Smooth muscle cell (in vitro differentiated cells): ENCODE measurements at regions not wholly inside any gene's neighbourhood (a gene's known extent, or its start where the extent isn't known, plus 50 kb on each side); places are given as distances from the start of the nearest gene placed in this dataset.

Experiments used
- DNase-seq: peaks from one replicate; lab custom pipeline; 2025; ENCODE audit not compliant: unreplicated experiment; lab: John Stamatoyannopoulos, UW
- H2AFZ ChIP-seq: fragments of 200-600 bp; sonication (generic); 2 replicates; pipeline ENCODE4 v1.6.0; 2016; ENCODE audit warnings: antibody characterized with exemption, low read depth, mild to moderate bottlenecking
- H3F3A ChIP-seq: fragments of 200-600 bp; sonication (generic); 2 replicates; pipeline ENCODE4 v1.6.0; 2017; ENCODE audit warnings: antibody characterized with exemption, low read depth
- H3K27ac ChIP-seq: fragments of 200-600 bp; sonication (generic); 2 replicates; pipeline ENCODE4 v1.5.1; 2016; ENCODE audit warnings: low read depth, mild to moderate bottlenecking
- H3K27me3 ChIP-seq: fragments of 200-600 bp; sonication (generic); 2 replicates; pipeline ENCODE4 v1.6.1; 2016; ENCODE audit warnings: low read depth, mild to moderate bottlenecking
- H3K36me3 ChIP-seq: fragments of 200-600 bp; sonication (generic); 2 replicates; pipeline ENCODE4 v1.5.1; 2016; ENCODE audit warnings: low read depth
- H3K4me1 ChIP-seq: fragments of 200-600 bp; sonication (generic); 2 replicates; pipeline ENCODE4 v1.5.1; 2016; ENCODE audit warnings: low read depth
- H3K4me2 ChIP-seq: fragments of 200-600 bp; sonication (generic); 2 replicates; pipeline ENCODE4 v1.6.0; 2016; ENCODE audit warnings: mild to moderate bottlenecking
- H3K4me3 ChIP-seq: fragments of 200-600 bp; sonication (generic); 2 replicates; pipeline ENCODE4 v1.5.1; 2016; ENCODE audit warnings: mild to moderate bottlenecking
- H3K79me2 ChIP-seq: fragments of 200-600 bp; sonication (generic); 2 replicates; pipeline ENCODE4 v1.6.0; 2016; ENCODE audit warnings: low read depth, mild to moderate bottlenecking
- H3K9ac ChIP-seq: fragments of 200-600 bp; sonication (generic); 2 replicates; pipeline ENCODE4 v1.6.0; 2016; ENCODE audit warnings: low read depth
- H3K9me3 ChIP-seq: fragments of 200-600 bp; sonication (generic); replicated peaks from 2 replicates; pipeline ENCODE4 v1.5.1; 2016; ENCODE audit warnings: low read depth
- H4K20me1 ChIP-seq: fragments of 200-600 bp; sonication (generic); 2 replicates; pipeline ENCODE4 v1.6.0; 2016; ENCODE audit warnings: low read depth
- WGBS: methylation state at CpG from one replicate; pipeline ENCODE4 v1.1.7; 2016; ENCODE audit warnings: low lambda C conversion rate; 5-methylcytosine and 5-hydroxymethylcytosine counted together
- TF ChIP-seq, protein P1 (sequence below): fragments of 200-600 bp; sonication (generic); IDR thresholded peaks from 2 replicates; pipeline ENCODE4 v1.5.1; 2017; ENCODE audit warnings: borderline replicate concordance, mild to moderate bottlenecking, antibody characterized with exemption; ENCODE audit not compliant: insufficient read depth, poor library complexity, severe bottlenecking

DNA sequence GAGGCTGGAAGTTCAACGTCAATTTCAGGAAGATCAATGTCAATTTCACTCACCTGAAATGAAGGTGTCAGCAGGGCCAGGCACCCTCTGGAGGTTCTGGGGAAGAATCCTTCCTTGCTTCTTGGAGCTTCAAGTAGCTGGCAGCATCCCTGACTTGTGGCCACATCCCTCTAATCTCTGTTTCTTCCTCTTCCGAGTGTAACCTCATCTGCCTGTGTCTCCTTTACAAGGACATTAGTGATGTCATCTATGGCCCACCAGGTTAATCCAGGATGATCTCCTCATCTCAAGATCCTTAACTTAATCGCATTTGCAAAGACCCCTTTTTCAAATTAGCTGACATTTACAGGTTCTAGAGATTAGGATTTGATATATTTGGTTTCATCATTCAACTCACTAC, 240.8 kb upstream of the MTNR1B start:
- H3K4me2 ChIP-seq: no peak overlapping the region
- H3K79me2 ChIP-seq: no peaks in the 10 kb centered on the region
- H2AFZ ChIP-seq: no peak overlapping the region
- H3F3A ChIP-seq: no peaks in the 10 kb centered on the region
- no peaks in the 10 kb centered on the region for H3K4me1 ChIP-seq
- H3K36me3 ChIP-seq: no peaks in the 10 kb centered on the region
- no peak overlapping the region for H3K9ac ChIP-seq
- H3K27ac ChIP-seq: no peak overlapping the region
- peaks cover 3% of the 10 kb centered on the region for H3K27me3 ChIP-seq
- H4K20me1 ChIP-seq: no peaks in the 10 kb centered on the region
- 72% methylated on average over 3 of the region's 3 CpGs for WGBS
- TF ChIP-seq, protein P1, sequence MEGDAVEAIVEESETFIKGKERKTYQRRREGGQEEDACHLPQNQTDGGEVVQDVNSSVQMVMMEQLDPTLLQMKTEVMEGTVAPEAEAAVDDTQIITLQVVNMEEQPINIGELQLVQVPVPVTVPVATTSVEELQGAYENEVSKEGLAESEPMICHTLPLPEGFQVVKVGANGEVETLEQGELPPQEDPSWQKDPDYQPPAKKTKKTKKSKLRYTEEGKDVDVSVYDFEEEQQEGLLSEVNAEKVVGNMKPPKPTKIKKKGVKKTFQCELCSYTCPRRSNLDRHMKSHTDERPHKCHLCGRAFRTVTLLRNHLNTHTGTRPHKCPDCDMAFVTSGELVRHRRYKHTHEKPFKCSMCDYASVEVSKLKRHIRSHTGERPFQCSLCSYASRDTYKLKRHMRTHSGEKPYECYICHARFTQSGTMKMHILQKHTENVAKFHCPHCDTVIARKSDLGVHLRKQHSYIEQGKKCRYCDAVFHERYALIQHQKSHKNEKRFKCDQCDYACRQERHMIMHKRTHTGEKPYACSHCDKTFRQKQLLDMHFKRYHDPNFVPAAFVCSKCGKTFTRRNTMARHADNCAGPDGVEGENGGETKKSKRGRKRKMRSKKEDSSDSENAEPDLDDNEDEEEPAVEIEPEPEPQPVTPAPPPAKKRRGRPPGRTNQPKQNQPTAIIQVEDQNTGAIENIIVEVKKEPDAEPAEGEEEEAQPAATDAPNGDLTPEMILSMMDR: no peak
- no peaks in the 10 kb centered on the region for H3K9me3 ChIP-seq
- DNase-seq: no peak
- H3K4me3 ChIP-seq: no peak overlapping the region

DNA sequence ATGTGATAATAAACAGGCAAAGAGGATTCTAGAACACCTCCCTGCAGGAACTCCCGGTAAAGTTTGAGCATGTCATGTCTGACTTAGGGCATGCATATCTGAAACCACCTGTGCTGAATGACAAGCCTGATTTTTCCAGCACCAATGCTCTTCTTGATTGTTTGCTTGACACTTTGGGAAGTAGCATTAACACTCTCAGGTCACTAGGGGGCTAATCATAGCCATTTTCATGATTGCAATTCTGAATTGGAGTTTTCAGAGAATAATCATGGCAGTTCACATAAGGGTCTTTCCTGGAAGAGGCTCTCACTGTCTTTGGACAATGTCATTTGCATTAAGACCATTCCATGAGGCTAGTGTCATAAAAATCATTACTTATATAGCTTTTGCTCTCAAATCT, 234.4 kb upstream of the MTNR1B start:
- TF ChIP-seq, protein P1: peak; percentile 36
- WGBS: 78% methylated on average over 1 of the region's 1 CpG
- no peak overlapping the region for H2AFZ ChIP-seq
- no peaks in the 10 kb centered on the region for H3K79me2 ChIP-seq
- no peak for DNase-seq
- H3K4me3 ChIP-seq: no peak overlapping the region
- no peaks in the 10 kb centered on the region for H3K9me3 ChIP-seq
- peaks cover 3% of the 10 kb centered on the region for H3K27me3 ChIP-seq
- H3F3A ChIP-seq: no peaks in the 10 kb centered on the region
- no peaks in the 10 kb centered on the region for H3K36me3 ChIP-seq
- H4K20me1 ChIP-seq: no peaks in the 10 kb centered on the region
- no peaks in the 10 kb centered on the region for H3K4me1 ChIP-seq
- no peak overlapping the region for H3K27ac ChIP-seq
- H3K9ac ChIP-seq: no peak overlapping the region
- H3K4me2 ChIP-seq: no peak overlapping the region

DNA sequence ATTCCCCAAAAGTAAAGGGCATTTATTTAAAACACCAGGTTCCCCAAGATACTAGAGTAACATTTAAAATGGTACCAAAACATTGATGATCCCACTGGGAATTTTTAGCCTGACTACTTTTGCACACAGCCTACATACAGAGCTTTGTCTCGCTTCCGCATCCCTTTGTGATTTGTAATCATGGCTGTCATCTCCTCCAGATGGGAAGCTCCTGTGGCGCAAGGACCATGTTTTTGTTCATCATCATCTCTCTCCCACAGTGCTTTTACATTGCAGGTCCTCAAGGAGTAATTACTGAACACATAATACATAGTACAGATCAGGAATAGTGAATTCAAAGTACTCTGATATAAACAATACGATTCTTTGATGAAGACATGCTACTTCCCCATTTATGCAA, 231.2 kb upstream of the MTNR1B start:
- Histone ChIP-seq H2AFZ (no peak overlapping the region), H3K9ac (no peak overlapping the region), H4K20me1 (no peaks in the 10 kb centered on the region), H3K36me3 (no peaks in the 10 kb centered on the region), H3F3A (no peaks in the 10 kb centered on the region), H3K79me2 (no peaks in the 10 kb centered on the region), H3K4me2 (no peak overlapping the region), H3K27ac (no peak overlapping the region), H3K27me3 (peaks cover 3% of the 10 kb centered on the region), H3K9me3 (no peaks in the 10 kb centered on the region), H3K4me3 (no peak overlapping the region), H3K4me1 (no peaks in the 10 kb centered on the region)
- no peak for DNase-seq
- TF ChIP-seq, protein P1: no peak
- WGBS: 96% methylated on average over 4 of the region's 4 CpGs

DNA sequence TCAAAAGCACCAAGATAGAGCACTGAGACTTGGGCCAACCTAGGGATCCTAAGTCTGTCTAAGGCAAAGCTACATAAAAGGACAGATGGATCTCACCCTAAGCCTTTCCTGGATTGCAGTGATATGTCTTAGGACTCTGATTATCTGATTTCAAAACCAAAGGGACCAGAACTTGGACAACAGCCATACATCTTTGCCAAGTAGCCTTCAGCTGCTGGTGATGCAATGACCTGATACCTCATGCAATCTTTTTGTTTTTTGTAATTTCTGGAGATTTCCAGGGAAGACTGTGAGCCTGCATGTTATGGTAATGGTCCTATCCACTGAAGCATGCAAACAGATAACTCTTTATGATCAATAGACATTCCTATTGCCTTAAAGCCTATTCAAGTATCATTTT, 230.4 kb upstream of the MTNR1B start:
- Histone ChIP-seq H3K36me3 (no peaks in the 10 kb centered on the region), H3K9ac (no peak overlapping the region), H3K9me3 (no peaks in the 10 kb centered on the region), H3K79me2 (no peaks in the 10 kb centered on the region), H3K27ac (no peak overlapping the region), H3K27me3 (no peaks in the 10 kb centered on the region), H4K20me1 (no peaks in the 10 kb centered on the region), H2AFZ (no peak overlapping the region), H3F3A (no peaks in the 10 kb centered on the region), H3K4me1 (no peaks in the 10 kb centered on the region), H3K4me3 (no peak overlapping the region), H3K4me2 (no peak overlapping the region)
- no peak for DNase-seq
- TF ChIP-seq, protein P1: no peak
